HepG2 (cell line): ENCODE measurements at regions not wholly inside any gene's neighbourhood (a gene's known extent, or its start where the extent isn't known, plus 50 kb on each side); places are given as distances from the start of the nearest gene placed in this dataset.

Source experiments
- AGO1 ChIP-seq: fragments of 200-400 bp; formaldehyde crosslinking; IDR thresholded peaks from 2 replicates; pipeline ENCODE4 v1.6.1; 2017; ENCODE audit warnings: mild to moderate bottlenecking, low read depth, low read length, moderate library complexity; ENCODE audit not compliant: poor library complexity, severe bottlenecking
- ARNTL ChIP-seq: sonication (generic); formaldehyde crosslinking; IDR thresholded peaks from 2 replicates; pipeline ENCODE4 v1.4.0; 2020; ENCODE audit warnings: mild to moderate bottlenecking, missing genetic modification reagents
- ESRRA ChIP-seq: sonication (generic); formaldehyde crosslinking; IDR thresholded peaks from 2 replicates; pipeline ENCODE4 v1.5.1; 2020; ENCODE audit warnings: mild to moderate bottlenecking, low read depth, missing genetic modification reagents
- MAZ ChIP-seq, 2 experiments: sonication (generic) in 1 of 2; formaldehyde crosslinking in 1 of 2; IDR thresholded peaks; 2 replicates each; pipeline versions ENCODE4 v1.5.0 to v1.6.1; 2012 to 2020; ENCODE audit warnings: low read depth in 2 of 2, mild to moderate bottlenecking in 2 of 2, borderline replicate concordance in 1 of 2, improper control_type of control experiment in 1 of 2, low read length in 1 of 2, missing genetic modification reagents in 1 of 2, moderate library complexity in 1 of 2
- NCOA5 ChIP-seq: sonication (generic); formaldehyde crosslinking; IDR thresholded peaks from 2 replicates; pipeline ENCODE4 v1.4.0; 2020; ENCODE audit warnings: missing genetic modification reagents
- POLR2A ChIP-seq, 2 experiments: IDR thresholded peaks; 2 replicates each; pipeline ENCODE4 v1.6.1; 2011; ENCODE audit warnings: low read depth in 2 of 2, low read length in 2 of 2, mild to moderate bottlenecking in 1 of 2, moderate library complexity in 1 of 2; ENCODE audit not compliant: insufficient read depth in 1 of 2
- RAD21 ChIP-seq: fragments of 450-650 bp; formaldehyde crosslinking; IDR thresholded peaks from 2 replicates; pipeline ENCODE4 v1.5.0; 2020; ENCODE audit warnings: mild to moderate bottlenecking
- SRSF9 ChIP-seq: fragments of 200-400 bp; formaldehyde crosslinking; IDR thresholded peaks from 2 replicates; pipeline ENCODE4 v1.6.1; 2018; ENCODE audit warnings: borderline replicate concordance, mild to moderate bottlenecking, low read depth, low read length; ENCODE audit not compliant: insufficient read depth, poor library complexity, severe bottlenecking
- TP53 ChIP-seq: sonication (generic); formaldehyde crosslinking; conservative IDR thresholded peaks from 2 replicates; pipeline ENCODE4 v1.4.0; 2020; ENCODE audit warnings: missing genetic modification reagents

GRCh38 chr2:74039611-74040010, 54.9 kb downstream of the TET3 start:
- TF ChIP-seq SRSF9 (no peak), TP53 (no peak), RAD21 (no peak), AGO1 (no peak), ESRRA (CRISPR knock-in tag) (no peak), MAZ (IDR thresholded peaks at IDR 0.05; ENCODE audit: borderline replicate concordance, low read depth, low read length) (no peak), MAZ (CRISPR knock-in tag; IDR thresholded peaks at IDR 0.05; ENCODE audit: low read depth) (no peak), NCOA5 (no peak), ARNTL (CRISPR knock-in tag) (no peak), POLR2A (IDR thresholded peaks at IDR 0.05; ENCODE audit: insufficient read depth in 1 of 2, low read depth in 2 of 2, low read length in 2 of 2) (no peak)
